H1 (cell line): ENCODE measurements at regions not wholly inside any gene's neighbourhood (a gene's known extent, or its start where the extent isn't known, plus 50 kb on each side); places are given as distances from the start of the nearest gene placed in this dataset.

Experiments used
- ASH2L ChIP-seq: fragments of 200-600, 300-600 bp; sonication (generic); IDR thresholded peaks from one replicate; pipeline ENCODE4 v1.7.1; 2017; ENCODE audit warnings: low read length
- BCL11A ChIP-seq, 2 experiments: IDR thresholded peaks; one replicate each; pipeline ENCODE4 v1.6.1; 2011; ENCODE audit warnings: low read depth in 2 of 2, low read length in 2 of 2, mild to moderate bottlenecking in 2 of 2
- EGR1 ChIP-seq: IDR thresholded peaks from 2 replicates; pipeline ENCODE4 v1.6.1; 2011; ENCODE audit warnings: low read depth, low read length, borderline replicate concordance
- EP300 ChIP-seq, 2 experiments: IDR thresholded peaks; 1 replicate in 1 of 2; 2 replicates in 1 of 2; pipeline ENCODE4 v1.6.1; 2011 to 2012; ENCODE audit warnings: low read depth in 2 of 2, low read length in 2 of 2, mild to moderate bottlenecking in 2 of 2, borderline replicate concordance in 1 of 2, inconsistent platforms in 1 of 2, moderate library complexity in 1 of 2
- KDM5A ChIP-seq: fragments of 200-600 bp; IDR thresholded peaks from 2 replicates; pipeline ENCODE4 v1.7.1; 2012; ENCODE audit warnings: mild to moderate bottlenecking, low read length, inconsistent platforms, mixed read lengths
- POLR2A ChIP-seq, 2 experiments: IDR thresholded peaks; 1 replicate in 1 of 2; 2 replicates in 1 of 2; pipeline ENCODE4 v1.6.1; 2011; ENCODE audit warnings: low read depth in 2 of 2, low read length in 2 of 2, mild to moderate bottlenecking in 2 of 2; ENCODE audit errors: control extremely low read depth in 1 of 2
- RBBP5 ChIP-seq: IDR thresholded peaks from 2 replicates; pipeline ENCODE4 v1.7.1; 2012; ENCODE audit warnings: low read depth, mild to moderate bottlenecking, inconsistent platforms, low read length, moderate library complexity, borderline replicate concordance
- RNF2 ChIP-seq: fragments of 200-900, 300-1000 bp; sonication (generic); IDR thresholded peaks from 2 replicates; pipeline ENCODE4 v1.7.1; 2016; ENCODE audit warnings: borderline replicate concordance, low read depth, mild to moderate bottlenecking, antibody characterized with exemption, low read length; ENCODE audit not compliant: poor library complexity, severe bottlenecking; ENCODE audit errors: missing control alignments
- TF ChIP-seq, protein P1 (sequence below): IDR thresholded peaks from 2 replicates; pipeline ENCODE4 v1.6.1; 2012; ENCODE audit warnings: low read length, inconsistent platforms
- TF ChIP-seq, protein P2 (sequence below), 3 experiments: IDR thresholded peaks; 1 replicate in 2 of 3; 2 replicates in 1 of 3; pipeline versions ENCODE4 v1.5.1 to v1.6.1; 2011; ENCODE audit warnings: low read length in 3 of 3, mild to moderate bottlenecking in 3 of 3, inconsistent platforms in 2 of 3, low read depth in 1 of 3, moderate library complexity in 1 of 3; ENCODE audit not compliant: insufficient read depth in 1 of 3; ENCODE audit errors: control extremely low read depth in 1 of 3

DNA sequence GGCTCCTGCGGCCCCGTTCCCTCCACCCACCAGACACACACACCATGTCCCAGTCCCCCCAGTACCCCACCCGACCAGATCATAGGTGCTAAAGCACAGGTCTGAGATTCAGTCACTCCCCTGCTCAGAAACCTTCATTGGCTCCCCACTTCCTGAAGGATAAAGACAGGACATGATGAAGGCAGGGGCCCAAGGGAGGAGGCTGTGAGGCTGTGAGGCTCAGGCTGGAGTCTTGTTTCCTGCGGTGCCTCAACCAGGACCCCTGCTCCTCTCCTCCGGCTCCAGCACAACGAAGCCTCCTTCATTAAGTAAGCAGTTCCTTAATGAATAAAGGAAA lies 81.1 kb downstream of the NCR2 start (continued):
- TF ChIP-seq EGR1 (no peak), ASH2L (no peak), POLR2A (IDR thresholded peaks at IDR 0.05; ENCODE audit: control extremely low read depth in 1 of 2, low read depth in 2 of 2, low read length in 2 of 2) (no peak), RNF2 (peak; percentile 43), RBBP5 (no peak), KDM5A (no peak), BCL11A (IDR thresholded peaks at IDR 0.05; ENCODE audit: low read depth in 2 of 2, low read length in 2 of 2) (no peak), EP300 (IDR thresholded peaks at IDR 0.05; ENCODE audit: borderline replicate concordance in 1 of 2, low read depth in 2 of 2, low read length in 2 of 2) (no peak)
- TF ChIP-seq, protein P1, sequence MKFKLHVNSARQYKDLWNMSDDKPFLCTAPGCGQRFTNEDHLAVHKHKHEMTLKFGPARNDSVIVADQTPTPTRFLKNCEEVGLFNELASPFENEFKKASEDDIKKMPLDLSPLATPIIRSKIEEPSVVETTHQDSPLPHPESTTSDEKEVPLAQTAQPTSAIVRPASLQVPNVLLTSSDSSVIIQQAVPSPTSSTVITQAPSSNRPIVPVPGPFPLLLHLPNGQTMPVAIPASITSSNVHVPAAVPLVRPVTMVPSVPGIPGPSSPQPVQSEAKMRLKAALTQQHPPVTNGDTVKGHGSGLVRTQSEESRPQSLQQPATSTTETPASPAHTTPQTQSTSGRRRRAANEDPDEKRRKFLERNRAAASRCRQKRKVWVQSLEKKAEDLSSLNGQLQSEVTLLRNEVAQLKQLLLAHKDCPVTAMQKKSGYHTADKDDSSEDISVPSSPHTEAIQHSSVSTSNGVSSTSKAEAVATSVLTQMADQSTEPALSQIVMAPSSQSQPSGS, result no peak
- TF ChIP-seq, protein P2, sequence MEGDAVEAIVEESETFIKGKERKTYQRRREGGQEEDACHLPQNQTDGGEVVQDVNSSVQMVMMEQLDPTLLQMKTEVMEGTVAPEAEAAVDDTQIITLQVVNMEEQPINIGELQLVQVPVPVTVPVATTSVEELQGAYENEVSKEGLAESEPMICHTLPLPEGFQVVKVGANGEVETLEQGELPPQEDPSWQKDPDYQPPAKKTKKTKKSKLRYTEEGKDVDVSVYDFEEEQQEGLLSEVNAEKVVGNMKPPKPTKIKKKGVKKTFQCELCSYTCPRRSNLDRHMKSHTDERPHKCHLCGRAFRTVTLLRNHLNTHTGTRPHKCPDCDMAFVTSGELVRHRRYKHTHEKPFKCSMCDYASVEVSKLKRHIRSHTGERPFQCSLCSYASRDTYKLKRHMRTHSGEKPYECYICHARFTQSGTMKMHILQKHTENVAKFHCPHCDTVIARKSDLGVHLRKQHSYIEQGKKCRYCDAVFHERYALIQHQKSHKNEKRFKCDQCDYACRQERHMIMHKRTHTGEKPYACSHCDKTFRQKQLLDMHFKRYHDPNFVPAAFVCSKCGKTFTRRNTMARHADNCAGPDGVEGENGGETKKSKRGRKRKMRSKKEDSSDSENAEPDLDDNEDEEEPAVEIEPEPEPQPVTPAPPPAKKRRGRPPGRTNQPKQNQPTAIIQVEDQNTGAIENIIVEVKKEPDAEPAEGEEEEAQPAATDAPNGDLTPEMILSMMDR (IDR thresholded peaks at IDR 0.05; ENCODE audit: control extremely low read depth in 1 of 3, insufficient read depth in 1 of 3, low read depth in 1 of 3, low read length in 3 of 3), result no peak
